ENCODE measurements at regions not wholly inside any gene's neighbourhood (a gene's known extent, or its start where the extent isn't known, plus 50 kb on each side); places are given as distances from the start of the nearest gene placed in this dataset.

DNA sequence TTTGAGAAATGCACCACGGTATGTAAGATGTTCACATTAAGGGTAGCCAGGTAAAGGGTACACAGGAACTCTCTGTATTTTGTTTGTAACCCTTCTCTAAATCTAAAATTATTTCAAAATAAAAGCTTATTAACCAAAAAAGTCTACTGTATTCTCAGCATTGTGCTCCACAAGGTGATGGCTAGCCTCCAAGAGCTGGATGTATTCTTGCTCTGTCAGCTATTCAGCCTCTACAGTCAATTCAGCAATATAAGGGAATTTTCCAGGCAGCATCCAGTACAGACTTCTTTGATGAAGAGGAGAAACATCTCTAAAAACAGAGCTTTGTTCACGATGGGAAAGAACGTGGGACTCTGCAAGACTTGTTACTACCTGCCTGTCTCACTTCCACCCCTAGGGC is 63.5 kb upstream of the MAOA start:
- TF ChIP-seq, protein P1, sequence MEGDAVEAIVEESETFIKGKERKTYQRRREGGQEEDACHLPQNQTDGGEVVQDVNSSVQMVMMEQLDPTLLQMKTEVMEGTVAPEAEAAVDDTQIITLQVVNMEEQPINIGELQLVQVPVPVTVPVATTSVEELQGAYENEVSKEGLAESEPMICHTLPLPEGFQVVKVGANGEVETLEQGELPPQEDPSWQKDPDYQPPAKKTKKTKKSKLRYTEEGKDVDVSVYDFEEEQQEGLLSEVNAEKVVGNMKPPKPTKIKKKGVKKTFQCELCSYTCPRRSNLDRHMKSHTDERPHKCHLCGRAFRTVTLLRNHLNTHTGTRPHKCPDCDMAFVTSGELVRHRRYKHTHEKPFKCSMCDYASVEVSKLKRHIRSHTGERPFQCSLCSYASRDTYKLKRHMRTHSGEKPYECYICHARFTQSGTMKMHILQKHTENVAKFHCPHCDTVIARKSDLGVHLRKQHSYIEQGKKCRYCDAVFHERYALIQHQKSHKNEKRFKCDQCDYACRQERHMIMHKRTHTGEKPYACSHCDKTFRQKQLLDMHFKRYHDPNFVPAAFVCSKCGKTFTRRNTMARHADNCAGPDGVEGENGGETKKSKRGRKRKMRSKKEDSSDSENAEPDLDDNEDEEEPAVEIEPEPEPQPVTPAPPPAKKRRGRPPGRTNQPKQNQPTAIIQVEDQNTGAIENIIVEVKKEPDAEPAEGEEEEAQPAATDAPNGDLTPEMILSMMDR (IDR thresholded peaks at IDR 0.05; ENCODE audit: low read depth, low read length, missing input control): no peak
- TF ChIP-seq, protein P2, sequence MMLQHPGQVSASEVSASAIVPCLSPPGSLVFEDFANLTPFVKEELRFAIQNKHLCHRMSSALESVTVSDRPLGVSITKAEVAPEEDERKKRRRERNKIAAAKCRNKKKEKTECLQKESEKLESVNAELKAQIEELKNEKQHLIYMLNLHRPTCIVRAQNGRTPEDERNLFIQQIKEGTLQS (IDR thresholded peaks at IDR 0.05): no peak
- TF ChIP-seq RXRA (IDR thresholded peaks at IDR 0.05) (no peak), TAF1 (conservative IDR thresholded peaks at IDR 0.05) (no peak), YY1 (IDR thresholded peaks at IDR 0.05) (no peak), GABPA (IDR thresholded peaks at IDR 0.05 in 1 of 2, conservative IDR thresholded peaks at IDR 0.05 in 1 of 2) (no peak), SP1 (IDR thresholded peaks at IDR 0.05) (no peak), FOXA2 (IDR thresholded peaks at IDR 0.05) (no peak), HNF4A (conservative IDR thresholded peaks at IDR 0.05) (no peak), JUND (IDR thresholded peaks at IDR 0.05) (no peak)
- TF ChIP-seq, protein P3, sequence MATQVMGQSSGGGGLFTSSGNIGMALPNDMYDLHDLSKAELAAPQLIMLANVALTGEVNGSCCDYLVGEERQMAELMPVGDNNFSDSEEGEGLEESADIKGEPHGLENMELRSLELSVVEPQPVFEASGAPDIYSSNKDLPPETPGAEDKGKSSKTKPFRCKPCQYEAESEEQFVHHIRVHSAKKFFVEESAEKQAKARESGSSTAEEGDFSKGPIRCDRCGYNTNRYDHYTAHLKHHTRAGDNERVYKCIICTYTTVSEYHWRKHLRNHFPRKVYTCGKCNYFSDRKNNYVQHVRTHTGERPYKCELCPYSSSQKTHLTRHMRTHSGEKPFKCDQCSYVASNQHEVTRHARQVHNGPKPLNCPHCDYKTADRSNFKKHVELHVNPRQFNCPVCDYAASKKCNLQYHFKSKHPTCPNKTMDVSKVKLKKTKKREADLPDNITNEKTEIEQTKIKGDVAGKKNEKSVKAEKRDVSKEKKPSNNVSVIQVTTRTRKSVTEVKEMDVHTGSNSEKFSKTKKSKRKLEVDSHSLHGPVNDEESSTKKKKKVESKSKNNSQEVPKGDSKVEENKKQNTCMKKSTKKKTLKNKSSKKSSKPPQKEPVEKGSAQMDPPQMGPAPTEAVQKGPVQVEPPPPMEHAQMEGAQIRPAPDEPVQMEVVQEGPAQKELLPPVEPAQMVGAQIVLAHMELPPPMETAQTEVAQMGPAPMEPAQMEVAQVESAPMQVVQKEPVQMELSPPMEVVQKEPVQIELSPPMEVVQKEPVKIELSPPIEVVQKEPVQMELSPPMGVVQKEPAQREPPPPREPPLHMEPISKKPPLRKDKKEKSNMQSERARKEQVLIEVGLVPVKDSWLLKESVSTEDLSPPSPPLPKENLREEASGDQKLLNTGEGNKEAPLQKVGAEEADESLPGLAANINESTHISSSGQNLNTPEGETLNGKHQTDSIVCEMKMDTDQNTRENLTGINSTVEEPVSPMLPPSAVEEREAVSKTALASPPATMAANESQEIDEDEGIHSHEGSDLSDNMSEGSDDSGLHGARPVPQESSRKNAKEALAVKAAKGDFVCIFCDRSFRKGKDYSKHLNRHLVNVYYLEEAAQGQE (IDR thresholded peaks at IDR 0.05): no peak
- TF ChIP-seq, protein P4, sequence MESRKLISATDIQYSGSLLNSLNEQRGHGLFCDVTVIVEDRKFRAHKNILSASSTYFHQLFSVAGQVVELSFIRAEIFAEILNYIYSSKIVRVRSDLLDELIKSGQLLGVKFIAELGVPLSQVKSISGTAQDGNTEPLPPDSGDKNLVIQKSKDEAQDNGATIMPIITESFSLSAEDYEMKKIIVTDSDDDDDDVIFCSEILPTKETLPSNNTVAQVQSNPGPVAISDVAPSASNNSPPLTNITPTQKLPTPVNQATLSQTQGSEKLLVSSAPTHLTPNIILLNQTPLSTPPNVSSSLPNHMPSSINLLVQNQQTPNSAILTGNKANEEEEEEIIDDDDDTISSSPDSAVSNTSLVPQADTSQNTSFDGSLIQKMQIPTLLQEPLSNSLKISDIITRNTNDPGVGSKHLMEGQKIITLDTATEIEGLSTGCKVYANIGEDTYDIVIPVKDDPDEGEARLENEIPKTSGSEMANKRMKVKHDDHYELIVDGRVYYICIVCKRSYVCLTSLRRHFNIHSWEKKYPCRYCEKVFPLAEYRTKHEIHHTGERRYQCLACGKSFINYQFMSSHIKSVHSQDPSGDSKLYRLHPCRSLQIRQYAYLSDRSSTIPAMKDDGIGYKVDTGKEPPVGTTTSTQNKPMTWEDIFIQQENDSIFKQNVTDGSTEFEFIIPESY (IDR thresholded peaks at IDR 0.05): no peak
- TF ChIP-seq, protein P5, sequence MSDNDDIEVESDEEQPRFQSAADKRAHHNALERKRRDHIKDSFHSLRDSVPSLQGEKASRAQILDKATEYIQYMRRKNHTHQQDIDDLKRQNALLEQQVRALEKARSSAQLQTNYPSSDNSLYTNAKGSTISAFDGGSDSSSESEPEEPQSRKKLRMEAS (IDR thresholded peaks at IDR 0.05): no peak

All from liver (tissue), 3 donors.